MCF 10A (cell line): ENCODE measurements at regions not wholly inside any gene's neighbourhood (a gene's known extent, or its start where the extent isn't known, plus 50 kb on each side); places are given as distances from the start of the nearest gene placed in this dataset.

Experiments
- BruUV-seq: library from RNA; stranded (reverse); fragments of 400-500 nt; replicated peaks from 2 replicates; lab custom pipeline; 2021; lab: Mats Ljungman, UMichigan
- CTCF ChIA-PET: fragments of 300-600 bp; sonication (Branson Sonifier 250); formaldehyde crosslinking; extraction: SDS; loops from one replicate; lab custom pipeline; 2021; ENCODE audit warnings: antibody characterized with exemption, inconsistent platforms; lab: Yijun Ruan, JAX
- POLR2A ChIA-PET: fragments of 300-600, 350-650 bp; sonication (Branson Sonifier 250); formaldehyde crosslinking; extraction: SDS; loops from one replicate; lab custom pipeline; 2020; ENCODE audit warnings: antibody characterized with exemption, inconsistent platforms; lab: Yijun Ruan, JAX
- DNase-seq: peaks from one replicate; pipeline ENCODE4 v3.0.0-alpha.2; 2018; ENCODE audit not compliant: unreplicated experiment
- H3K27ac Mint-ChIP-seq: one replicate; pipeline ENCODE4 v1.8.0; 2022; ENCODE audit warnings: mild to moderate bottlenecking, low read depth, mixed read lengths; ENCODE audit not compliant: unreplicated experiment
- H3K27me3 Mint-ChIP-seq: one replicate; pipeline ENCODE4 v1.8.0; 2022; ENCODE audit warnings: mixed read lengths; ENCODE audit not compliant: insufficient read depth, unreplicated experiment
- H3K36me3 Mint-ChIP-seq: one replicate; pipeline ENCODE4 v1.8.0; 2022; ENCODE audit warnings: mild to moderate bottlenecking, moderate library complexity, mixed read lengths; ENCODE audit not compliant: insufficient read depth, unreplicated experiment
- H3K4me1 Mint-ChIP-seq: one replicate; pipeline ENCODE4 v1.8.0; 2022; ENCODE audit warnings: mixed read lengths; ENCODE audit not compliant: insufficient read depth, unreplicated experiment
- H3K4me3 Mint-ChIP-seq: one replicate; pipeline ENCODE4 v1.8.0; 2022; ENCODE audit warnings: mild to moderate bottlenecking, moderate library complexity, mixed read lengths; ENCODE audit not compliant: unreplicated experiment
- H3K9me3 Mint-ChIP-seq: one replicate; pipeline ENCODE4 v1.8.0; 2022; ENCODE audit warnings: mixed read lengths; ENCODE audit not compliant: unreplicated experiment
- intact Hi-C: fragments of 100-400 bp; cut with micrococcal nuclease; formaldehyde crosslinking; loops from 2 replicates; pipeline ENCODE4 v1.14.1; 2022
- TF ChIP-seq, protein P1 (sequence below): fragments of 200-600 bp; IDR thresholded peaks from one replicate; pipeline ENCODE4 v1.8.0; 2022; ENCODE audit warnings: antibody characterized with exemption, mild to moderate bottlenecking; ENCODE audit not compliant: unreplicated experiment

DNA sequence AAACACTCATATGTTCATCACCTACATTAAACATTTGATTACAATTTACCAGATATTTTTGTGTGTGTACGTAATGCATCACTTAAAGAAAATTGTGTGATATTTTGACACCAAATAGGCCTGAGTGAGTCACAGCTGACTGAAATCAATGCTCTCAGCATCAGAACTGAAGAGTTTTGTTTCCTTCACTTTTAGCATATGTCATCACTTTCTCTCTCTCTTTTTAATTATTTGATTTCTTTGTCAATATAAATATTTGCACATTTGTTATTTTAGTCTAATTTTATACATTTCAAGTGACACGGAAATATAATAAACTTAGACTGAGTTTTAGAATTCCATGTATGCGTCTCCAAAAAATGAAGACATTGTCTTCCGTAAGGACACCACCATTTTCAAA lies 545.3 kb downstream of the PTPRC start:
- H3K4me1 Mint-ChIP-seq = no peaks in the 10 kb centered on the region
- H3K9me3 Mint-ChIP-seq = no peaks in the 10 kb centered on the region
- no peak for DNase-seq
- no TSS peak for BruUV-seq
- TF ChIP-seq, protein P1, sequence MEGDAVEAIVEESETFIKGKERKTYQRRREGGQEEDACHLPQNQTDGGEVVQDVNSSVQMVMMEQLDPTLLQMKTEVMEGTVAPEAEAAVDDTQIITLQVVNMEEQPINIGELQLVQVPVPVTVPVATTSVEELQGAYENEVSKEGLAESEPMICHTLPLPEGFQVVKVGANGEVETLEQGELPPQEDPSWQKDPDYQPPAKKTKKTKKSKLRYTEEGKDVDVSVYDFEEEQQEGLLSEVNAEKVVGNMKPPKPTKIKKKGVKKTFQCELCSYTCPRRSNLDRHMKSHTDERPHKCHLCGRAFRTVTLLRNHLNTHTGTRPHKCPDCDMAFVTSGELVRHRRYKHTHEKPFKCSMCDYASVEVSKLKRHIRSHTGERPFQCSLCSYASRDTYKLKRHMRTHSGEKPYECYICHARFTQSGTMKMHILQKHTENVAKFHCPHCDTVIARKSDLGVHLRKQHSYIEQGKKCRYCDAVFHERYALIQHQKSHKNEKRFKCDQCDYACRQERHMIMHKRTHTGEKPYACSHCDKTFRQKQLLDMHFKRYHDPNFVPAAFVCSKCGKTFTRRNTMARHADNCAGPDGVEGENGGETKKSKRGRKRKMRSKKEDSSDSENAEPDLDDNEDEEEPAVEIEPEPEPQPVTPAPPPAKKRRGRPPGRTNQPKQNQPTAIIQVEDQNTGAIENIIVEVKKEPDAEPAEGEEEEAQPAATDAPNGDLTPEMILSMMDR = no peak
- H3K27ac Mint-ChIP-seq = no peak overlapping the region
- H3K4me3 Mint-ChIP-seq = no peak overlapping the region
- CTCF ChIA-PET = no interaction called here
- H3K27me3 Mint-ChIP-seq = no peaks in the 10 kb centered on the region
- POLR2A ChIA-PET = interaction anchor here (1.1 kb wide), 1 partner anchor 10 kb away, joined by 3 read pairs; no protein-coding TSS in a partner anchor
- intact Hi-C loops = no loop called here
- H3K36me3 Mint-ChIP-seq = no peaks in the 10 kb centered on the region

DNA sequence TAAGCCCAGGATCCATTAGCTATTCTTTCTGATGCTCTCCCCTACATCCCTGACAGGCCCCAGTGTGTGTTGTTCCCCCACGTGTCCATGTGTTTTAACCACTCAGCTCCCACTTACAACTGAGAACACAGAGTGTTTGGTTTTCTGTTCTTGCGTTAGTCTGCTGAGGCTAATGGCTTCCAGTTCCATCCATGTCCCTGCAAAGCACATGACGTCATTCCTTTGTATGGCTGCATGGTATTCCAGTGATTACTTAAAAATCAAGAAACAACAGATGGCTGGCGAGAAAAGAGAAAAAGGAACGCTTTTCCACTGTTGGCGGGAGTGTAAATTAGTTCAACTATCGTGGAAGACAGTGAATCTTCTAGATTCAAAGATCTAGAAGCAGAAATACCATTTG lies 556.0 kb downstream of the PTPRC start:
- Mint-ChIP-seq H3K4me1 (no peaks in the 10 kb centered on the region), H3K9me3 (peaks cover 7% of the 10 kb centered on the region), H3K4me3 (no peak overlapping the region), H3K27me3 (no peaks in the 10 kb centered on the region), H3K36me3 (peaks cover 6% of the 10 kb centered on the region), H3K27ac (no peak overlapping the region)
- intact Hi-C loops = no loop called here
- no TSS peak for BruUV-seq
- DNase-seq = no peak
- POLR2A ChIA-PET = no interaction called here
- TF ChIP-seq, protein P1 = no peak
- CTCF ChIA-PET = no interaction called here

DNA sequence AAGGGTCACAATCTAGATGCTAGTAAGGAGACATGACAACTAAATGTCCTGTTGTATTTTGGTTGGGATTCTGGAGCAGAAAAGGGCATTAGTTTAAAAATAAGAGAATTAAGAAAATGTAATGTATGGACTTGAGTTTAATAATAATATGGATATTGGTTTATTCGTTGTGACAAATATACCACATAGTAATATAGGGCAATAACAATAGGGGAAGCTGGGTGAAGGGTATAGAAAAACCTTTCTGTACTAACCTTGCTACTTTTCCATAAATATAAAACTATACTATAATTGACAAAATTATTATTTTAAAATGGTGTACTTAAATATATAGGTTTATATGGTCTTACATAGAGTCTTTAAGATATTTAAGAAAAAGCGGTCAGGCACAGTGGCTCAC lies 558.9 kb downstream of the PTPRC start:
- no TSS peak for BruUV-seq
- Mint-ChIP-seq H3K36me3 (peaks cover 6% of the 10 kb centered on the region), H3K9me3 (peaks cover 7% of the 10 kb centered on the region), H3K27me3 (no peaks in the 10 kb centered on the region), H3K27ac (no peak overlapping the region), H3K4me1 (no peaks in the 10 kb centered on the region), H3K4me3 (no peak overlapping the region)
- TF ChIP-seq, protein P1 = no peak
- CTCF ChIA-PET = no interaction called here
- intact Hi-C loops = no loop called here
- POLR2A ChIA-PET = no interaction called here
- DNase-seq = no peak

DNA sequence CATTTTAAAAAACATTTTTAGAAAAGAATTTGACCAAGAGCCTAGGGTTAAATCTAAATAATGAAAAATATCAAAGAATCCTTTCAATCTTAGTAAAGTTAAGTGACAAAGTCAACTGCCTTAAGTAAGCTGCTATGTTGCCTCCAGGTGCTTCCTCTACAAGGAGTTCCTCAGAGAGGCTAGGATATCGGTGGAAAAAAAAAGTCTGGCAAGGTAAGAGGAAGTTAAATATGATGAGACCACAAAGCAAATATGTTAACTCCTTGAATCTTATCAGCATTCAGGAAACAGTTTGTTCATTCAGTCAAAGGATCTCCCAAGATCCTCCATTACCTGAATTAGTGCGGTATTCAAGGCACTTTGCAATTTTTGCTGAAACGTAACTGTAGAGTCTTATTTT lies 563.5 kb downstream of the PTPRC start:
- Mint-ChIP-seq H3K9me3 (no peaks in the 10 kb centered on the region), H3K4me3 (no peak overlapping the region), H3K36me3 (no peaks in the 10 kb centered on the region), H3K27me3 (no peaks in the 10 kb centered on the region), H3K27ac (no peak overlapping the region), H3K4me1 (no peaks in the 10 kb centered on the region)
- TF ChIP-seq, protein P1 = no peak
- POLR2A ChIA-PET = no interaction called here
- DNase-seq = no peak
- intact Hi-C loops = no loop called here
- CTCF ChIA-PET = interaction anchor here (0.5 to 1.2 kb wide), 2 partner anchors 34 to 119 kb away, joined by 3 read pairs; no protein-coding TSS in a partner anchor
- no TSS peak for BruUV-seq
